ENCODE measurements at regions not wholly inside any gene's neighbourhood (a gene's known extent, or its start where the extent isn't known, plus 50 kb on each side); places are given as distances from the start of the nearest gene placed in this dataset.

GRCh38 chr14:87838931-87839330 lies 154.1 kb downstream of the GALC start:
- BruUV-seq (replicated peaks) = no TSS peak
- no peak for ATAC-seq (ENCODE audit: low read depth)
- POLR2A ChIA-PET (ENCODE audit: unreplicated experiment) = no interaction called here

More at GRCh38 chr14:87838931-87839330, 154.1 kb downstream of the GALC start:
- dilution Hi-C loops (cut with HindIII; ENCODE audit: low sequenced_read_pairs, unreplicated experiment) = no loop called here
- intact Hi-C loops (cut with micrococcal nuclease) = no loop called here
- Histone ChIP-seq H3K4ac (ENCODE audit: low read depth, low read length) (no peak overlapping the region), H2AFZ (replicated peaks; ENCODE audit: low read length, poor library complexity) (no peak overlapping the region), H3K14ac (replicated peaks; ENCODE audit: low read depth, low read length) (no peak overlapping the region), H3K4me3 (ENCODE audit: insufficient read depth, low read depth, low read length) (no peak overlapping the region), H3K9me3 (ENCODE audit: control insufficient read depth, insufficient read depth, low read length) (peaks cover 13% of the 10 kb centered on the region), H3K27me3 (ENCODE audit: control insufficient read depth, insufficient read depth, low read length) (no peaks in the 10 kb centered on the region), H3K18ac (ENCODE audit: low read depth, low read length) (no peak overlapping the region), H4K91ac (ENCODE audit: insufficient read depth, low read depth, low read length) (no peak overlapping the region), H4K5ac (ENCODE audit: low read depth, low read length) (no peak overlapping the region), H2BK120ac (ENCODE audit: low read depth, low read length) (no peak overlapping the region), H3K36me3 (ENCODE audit: control insufficient read depth, insufficient read depth, low read length) (no peaks in the 10 kb centered on the region), H2BK15ac (ENCODE audit: low read depth, low read length) (no peak overlapping the region), H3K4me1 (ENCODE audit: control insufficient read depth, insufficient read depth, low read length) (no peaks in the 10 kb centered on the region), H3K9me1 (ENCODE audit: insufficient read depth, low read length) (no peaks in the 10 kb centered on the region), H3K23ac (ENCODE audit: low read depth, low read length) (no peak overlapping the region), H4K8ac (ENCODE audit: low read depth in 2 of 2, low read length in 2 of 2) (no peak overlapping the region), H3K4me2 (ENCODE audit: low read depth, low read length) (no peak overlapping the region), H3K79me1 (ENCODE audit: low read depth in 1 of 2, low read length in 2 of 2) (no peaks in the 10 kb centered on the region), H3K9ac (ENCODE audit: low read depth, low read length) (no peak overlapping the region), H4K20me1 (ENCODE audit: insufficient read depth, low read length) (no peaks in the 10 kb centered on the region), H2BK5ac (ENCODE audit: low read depth, low read length, poor library complexity, severe bottlenecking) (no peak overlapping the region), H2BK20ac (ENCODE audit: low read depth, low read length) (no peak overlapping the region), H3K56ac (ENCODE audit: extremely low read depth, insufficient read depth, low read length) (no peak overlapping the region), H2AK9ac (replicated peaks; ENCODE audit: low read depth, low read length, poor library complexity) (no peak overlapping the region), H3K27ac (ENCODE audit: insufficient read depth, low read length) (no peak overlapping the region), H2AK5ac (ENCODE audit: low read depth, low read length) (no peak overlapping the region)
- in situ Hi-C loops (cut with MboI; ENCODE audit: low sequenced_read_pairs) = no loop called here
- no CpG with 5 or more reads among the region's 2 CpGs for WGBS, 2 experiments (ENCODE audit: extremely low coverage in 2 of 2, insufficient read length in 1 of 2)
- TF ChIP-seq RCOR1 (IDR thresholded peaks at IDR 0.05; ENCODE audit: insufficient replicate concordance, low read length) (no peak), MAZ (IDR thresholded peaks at IDR 0.05; ENCODE audit: borderline replicate concordance, low read depth, low read length) (no peak), RFX5 (IDR thresholded peaks at IDR 0.05; ENCODE audit: low read depth, low read length) (no peak), MXI1 (IDR thresholded peaks at IDR 0.05; ENCODE audit: borderline replicate concordance, low read depth, low read length) (no peak), RAD21 (IDR thresholded peaks at IDR 0.05; ENCODE audit: low read length) (no peak), ELK1 (IDR thresholded peaks at IDR 0.05; ENCODE audit: borderline replicate concordance, low read depth, low read length) (no peak), FOS (IDR thresholded peaks at IDR 0.05; ENCODE audit: low read depth, low read length) (no peak), CHD1 (IDR thresholded peaks at IDR 0.05; ENCODE audit: low read depth, low read length) (no peak), MAFK (IDR thresholded peaks at IDR 0.05; ENCODE audit: low read depth, low read length) (no peak), POLR2A (IDR thresholded peaks at IDR 0.05; ENCODE audit: low read depth, low read length) (no peak), BHLHE40 (IDR thresholded peaks at IDR 0.05; ENCODE audit: low read depth, low read length) (no peak), CEBPB (IDR thresholded peaks at IDR 0.05; ENCODE audit: low read depth, low read length) (no peak), NFE2L2 (IDR thresholded peaks at IDR 0.05; ENCODE audit: low read depth, low read length) (no peak), USF2 (IDR thresholded peaks at IDR 0.05; ENCODE audit: low read depth, low read length) (no peak), CTCF (conservative IDR thresholded peaks at IDR 0.05; ENCODE audit: low read depth, low read length) (no peak), SMC3 (IDR thresholded peaks at IDR 0.05; ENCODE audit: low read depth, low read length) (no peak)
- no peak for DNase-seq
- CTCF ChIA-PET = no interaction called here

All from IMR-90 (cell line).